PC-3 (cell line): ENCODE measurements at regions not wholly inside any gene's neighbourhood (a gene's known extent, or its start where the extent isn't known, plus 50 kb on each side); places are given as distances from the start of the nearest gene placed in this dataset.

Source experiments
- ATAC-seq: fragments of 200-7000 bp; cut with Tn5 transposase; 2 replicates; pipeline ENCODE4 v1.9.1; 2020; ENCODE audit warnings: mild to moderate bottlenecking, moderate library complexity
- BruUV-seq: library from RNA; stranded (reverse); fragments of 400-500 nt; replicated peaks from 2 replicates; lab custom pipeline; 2021; lab: Mats Ljungman, UMichigan
- CTCF ChIA-PET: fragments of 300-600 bp; sonication (Branson Sonifier 250); formaldehyde crosslinking; loops from one replicate; lab custom pipeline; 2022; ENCODE audit warnings: antibody characterized with exemption; lab: Charles Lee
- POLR2A ChIA-PET: fragments of 300-600 bp; sonication (Branson Sonifier 250); formaldehyde crosslinking; loops from one replicate; lab custom pipeline; 2022; ENCODE audit warnings: antibody characterized with exemption; ENCODE audit not compliant: unreplicated experiment; lab: Charles Lee
- DNase-seq: peaks from one replicate; pipeline ENCODE4 v3.0.0-alpha.2; 2015
- H2AFZ ChIP-seq: fragments of 300-600 bp; sonication (generic); 2 replicates; pipeline ENCODE4 v1.6.0; 2016; ENCODE audit warnings: antibody characterized with exemption, low read length
- H3F3A ChIP-seq: fragments of 300-600 bp; sonication (generic); one replicate; pipeline ENCODE4 v1.6.0; 2017; ENCODE audit warnings: antibody characterized with exemption, low read length, control low read depth, mild to moderate bottlenecking; ENCODE audit not compliant: unreplicated experiment
- H3K27ac ChIP-seq: fragments of 300-600 bp; sonication (generic); 2 replicates; pipeline ENCODE4 v1.5.1; 2016; ENCODE audit warnings: mild to moderate bottlenecking, low read length
- H3K27me3 ChIP-seq: fragments of 300-600 bp; sonication (generic); 2 replicates; pipeline ENCODE4 v1.6.1; 2016; ENCODE audit warnings: low read length, mixed read lengths
- H3K36me3 ChIP-seq: fragments of 300-600 bp; sonication (generic); 2 replicates; pipeline ENCODE4 v1.6.1; 2016; ENCODE audit warnings: low read depth, mixed run types, low read length, mixed read lengths
- H3K4me1 ChIP-seq: fragments of 300-600 bp; sonication (generic); 2 replicates; pipeline ENCODE4 v1.5.1; 2016; ENCODE audit warnings: low read length; ENCODE audit not compliant: insufficient read depth
- H3K4me2 ChIP-seq: fragments of 300-600 bp; sonication (generic); 2 replicates; pipeline ENCODE4 v1.6.0; 2016; ENCODE audit warnings: low read length
- H3K4me3 ChIP-seq: fragments of 300-600 bp; sonication (generic); 2 replicates; pipeline ENCODE4 v1.5.1; 2016; ENCODE audit warnings: mild to moderate bottlenecking, low read length, mixed read lengths
- H3K79me2 ChIP-seq: fragments of 300-600 bp; sonication (generic); 2 replicates; pipeline ENCODE4 v1.6.1; 2017; ENCODE audit warnings: low read length, mixed read lengths
- H3K9ac ChIP-seq: fragments of 300-600 bp; sonication (generic); 2 replicates; pipeline ENCODE4 v1.6.0; 2016; ENCODE audit warnings: mild to moderate bottlenecking, low read length
- H3K9me2 ChIP-seq: fragments of 300-600 bp; sonication (generic); replicated peaks from 2 replicates; pipeline ENCODE4 v1.6.1; 2016; ENCODE audit warnings: mixed run types, low read length, mixed read lengths
- H3K9me3 ChIP-seq: fragments of 300-600 bp; sonication (generic); 2 replicates; pipeline ENCODE4 v1.6.1; 2016; ENCODE audit warnings: low read length, mixed read lengths
- H4K20me1 ChIP-seq: fragments of 300-600 bp; sonication (generic); 2 replicates; pipeline ENCODE4 v1.6.1; 2016; ENCODE audit warnings: low read length, mixed read lengths
- EZH2 ChIP-seq: fragments of 300-600 bp; sonication (generic); IDR thresholded peaks from one replicate; pipeline ENCODE4 v1.6.1; 2017; ENCODE audit warnings: antibody characterized with exemption, mild to moderate bottlenecking, low read length; ENCODE audit not compliant: unreplicated experiment
- EZH2phosphoT487 ChIP-seq: fragments of 300-600 bp; sonication (generic); IDR thresholded peaks from 2 replicates; pipeline ENCODE4 v1.6.1; 2018; ENCODE audit warnings: mild to moderate bottlenecking, antibody characterized with exemption, low read length, borderline replicate concordance
- intact Hi-C: fragments of 100-400 bp; cut with micrococcal nuclease; formaldehyde crosslinking; loops from 2 replicates; pipeline ENCODE4 v1.9.0; 2023
- TF ChIP-seq, protein P1 (sequence below): fragments of 300-600 bp; sonication (generic); conservative IDR thresholded peaks from 2 replicates; pipeline ENCODE4 v1.5.1; 2017; ENCODE audit warnings: antibody characterized with exemption, low read depth, mild to moderate bottlenecking, low read length

DNA sequence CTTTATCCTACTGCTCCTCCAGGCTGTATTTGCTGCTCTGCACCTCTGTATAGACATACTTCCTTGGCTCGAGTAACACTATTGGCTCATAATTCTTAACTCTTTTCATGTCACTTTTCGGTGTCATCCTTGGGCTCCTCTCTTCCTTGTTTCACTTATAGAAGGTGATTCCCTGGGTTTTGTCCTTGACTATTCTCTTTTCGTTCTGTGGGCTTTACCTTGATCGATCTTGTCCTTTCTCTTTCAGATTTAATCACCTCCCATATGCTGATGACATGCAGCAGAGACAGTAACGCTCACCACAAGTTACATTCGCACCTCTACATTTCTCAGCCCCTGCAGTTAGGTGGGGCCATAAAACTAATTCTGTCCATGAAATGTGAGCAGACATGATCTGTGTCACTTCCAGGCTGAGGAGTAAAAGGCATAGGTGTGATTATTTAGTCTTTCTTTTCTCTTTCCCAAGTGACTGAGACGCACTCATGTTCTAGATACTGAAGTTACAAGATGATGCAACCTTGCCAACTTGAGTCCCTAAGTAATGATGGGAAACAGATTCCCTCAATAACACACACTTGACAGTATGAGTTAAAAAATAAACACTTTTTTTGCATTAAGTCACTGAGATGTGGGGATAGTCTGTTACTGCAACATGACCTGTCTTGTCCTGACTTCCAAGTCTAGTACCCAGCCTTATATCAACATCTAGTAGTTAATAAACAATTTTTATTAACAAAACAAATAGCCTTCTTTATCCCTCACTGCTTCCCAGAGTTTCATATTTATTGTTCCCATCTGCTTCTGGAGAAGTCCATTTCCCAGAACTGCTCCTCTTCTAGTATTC is 49.9 kb upstream of the HAO2 start:
- DNase-seq (no peak), ATAC-seq (no peak)
- BruUV-seq = no TSS peak
- no peak overlapping the region for H3K9ac ChIP-seq
- H3K9me2 ChIP-seq = no peaks in the 10 kb centered on the region
- no peaks in the 10 kb centered on the region for H3F3A ChIP-seq
- no peak overlapping the region for H3K27ac ChIP-seq
- no peaks in the 10 kb centered on the region for H3K9me3 ChIP-seq
- peaks cover 28% of the 10 kb centered on the region; the same call in 1 of the 2 replicates for H3K27me3 ChIP-seq
- POLR2A ChIA-PET = no interaction called here
- no peak overlapping the region for H3K4me3 ChIP-seq
- H4K20me1 ChIP-seq = no peaks in the 10 kb centered on the region
- H3K4me1 ChIP-seq = no peaks in the 10 kb centered on the region
- H2AFZ ChIP-seq = no peak overlapping the region
- no peaks in the 10 kb centered on the region for H3K36me3 ChIP-seq
- no peaks in the 10 kb centered on the region for H3K79me2 ChIP-seq
- intact Hi-C loops = no loop called here
- TF ChIP-seq EZH2phosphoT487 (no peak), EZH2 (no peak)
- TF ChIP-seq, protein P1, sequence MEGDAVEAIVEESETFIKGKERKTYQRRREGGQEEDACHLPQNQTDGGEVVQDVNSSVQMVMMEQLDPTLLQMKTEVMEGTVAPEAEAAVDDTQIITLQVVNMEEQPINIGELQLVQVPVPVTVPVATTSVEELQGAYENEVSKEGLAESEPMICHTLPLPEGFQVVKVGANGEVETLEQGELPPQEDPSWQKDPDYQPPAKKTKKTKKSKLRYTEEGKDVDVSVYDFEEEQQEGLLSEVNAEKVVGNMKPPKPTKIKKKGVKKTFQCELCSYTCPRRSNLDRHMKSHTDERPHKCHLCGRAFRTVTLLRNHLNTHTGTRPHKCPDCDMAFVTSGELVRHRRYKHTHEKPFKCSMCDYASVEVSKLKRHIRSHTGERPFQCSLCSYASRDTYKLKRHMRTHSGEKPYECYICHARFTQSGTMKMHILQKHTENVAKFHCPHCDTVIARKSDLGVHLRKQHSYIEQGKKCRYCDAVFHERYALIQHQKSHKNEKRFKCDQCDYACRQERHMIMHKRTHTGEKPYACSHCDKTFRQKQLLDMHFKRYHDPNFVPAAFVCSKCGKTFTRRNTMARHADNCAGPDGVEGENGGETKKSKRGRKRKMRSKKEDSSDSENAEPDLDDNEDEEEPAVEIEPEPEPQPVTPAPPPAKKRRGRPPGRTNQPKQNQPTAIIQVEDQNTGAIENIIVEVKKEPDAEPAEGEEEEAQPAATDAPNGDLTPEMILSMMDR = no peak
- CTCF ChIA-PET = no interaction called here
- H3K4me2 ChIP-seq = no peak overlapping the region
